SU-DHL-6 (cell line): ENCODE measurements at regions not wholly inside any gene's neighbourhood (a gene's known extent, or its start where the extent isn't known, plus 50 kb on each side); places are given as distances from the start of the nearest gene placed in this dataset.

Experiments used
- EZH2phosphoT487 ChIP-seq: fragments of 200-600 bp; sonication (generic), shearing (Covaris generic); conservative IDR thresholded peaks from 2 replicates; pipeline ENCODE4 v1.6.1; 2018; ENCODE audit warnings: mild to moderate bottlenecking, antibody characterized with exemption, low read length, moderate library complexity, mixed read lengths
- TF ChIP-seq, protein P1 (sequence below): fragments of 200-600 bp; sonication (generic); IDR thresholded peaks from one replicate; pipeline ENCODE4 v1.5.1; 2017; ENCODE audit warnings: antibody characterized with exemption, mild to moderate bottlenecking, low read length, moderate library complexity; ENCODE audit not compliant: insufficient read depth, poor library complexity, severe bottlenecking

DNA sequence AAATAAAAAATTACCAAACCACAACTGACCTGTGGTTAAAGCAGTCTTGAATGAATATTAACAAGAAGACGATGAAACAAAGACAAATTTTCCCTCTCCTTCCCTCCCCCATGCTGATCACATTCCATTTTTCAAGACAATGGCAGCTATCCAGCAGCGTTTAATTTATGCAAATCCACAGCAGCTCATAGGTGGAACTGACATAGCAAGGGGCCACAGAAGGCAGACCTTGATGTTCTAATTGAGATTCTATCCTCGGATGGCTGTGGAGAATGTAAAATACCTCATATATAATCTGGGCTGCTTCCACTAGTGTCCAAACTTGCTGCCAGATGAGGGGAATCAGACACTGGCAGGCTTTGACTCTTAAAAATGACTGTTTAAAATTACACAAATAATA is 211.5 kb downstream of the CHRDL1 start:
- TF ChIP-seq, protein P1, sequence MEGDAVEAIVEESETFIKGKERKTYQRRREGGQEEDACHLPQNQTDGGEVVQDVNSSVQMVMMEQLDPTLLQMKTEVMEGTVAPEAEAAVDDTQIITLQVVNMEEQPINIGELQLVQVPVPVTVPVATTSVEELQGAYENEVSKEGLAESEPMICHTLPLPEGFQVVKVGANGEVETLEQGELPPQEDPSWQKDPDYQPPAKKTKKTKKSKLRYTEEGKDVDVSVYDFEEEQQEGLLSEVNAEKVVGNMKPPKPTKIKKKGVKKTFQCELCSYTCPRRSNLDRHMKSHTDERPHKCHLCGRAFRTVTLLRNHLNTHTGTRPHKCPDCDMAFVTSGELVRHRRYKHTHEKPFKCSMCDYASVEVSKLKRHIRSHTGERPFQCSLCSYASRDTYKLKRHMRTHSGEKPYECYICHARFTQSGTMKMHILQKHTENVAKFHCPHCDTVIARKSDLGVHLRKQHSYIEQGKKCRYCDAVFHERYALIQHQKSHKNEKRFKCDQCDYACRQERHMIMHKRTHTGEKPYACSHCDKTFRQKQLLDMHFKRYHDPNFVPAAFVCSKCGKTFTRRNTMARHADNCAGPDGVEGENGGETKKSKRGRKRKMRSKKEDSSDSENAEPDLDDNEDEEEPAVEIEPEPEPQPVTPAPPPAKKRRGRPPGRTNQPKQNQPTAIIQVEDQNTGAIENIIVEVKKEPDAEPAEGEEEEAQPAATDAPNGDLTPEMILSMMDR, result no peak
- TF ChIP-seq EZH2phosphoT487, result no peak
